ENCODE measurements at regions not wholly inside any gene's neighbourhood (a gene's known extent, or its start where the extent isn't known, plus 50 kb on each side); places are given as distances from the start of the nearest gene placed in this dataset.

DNA sequence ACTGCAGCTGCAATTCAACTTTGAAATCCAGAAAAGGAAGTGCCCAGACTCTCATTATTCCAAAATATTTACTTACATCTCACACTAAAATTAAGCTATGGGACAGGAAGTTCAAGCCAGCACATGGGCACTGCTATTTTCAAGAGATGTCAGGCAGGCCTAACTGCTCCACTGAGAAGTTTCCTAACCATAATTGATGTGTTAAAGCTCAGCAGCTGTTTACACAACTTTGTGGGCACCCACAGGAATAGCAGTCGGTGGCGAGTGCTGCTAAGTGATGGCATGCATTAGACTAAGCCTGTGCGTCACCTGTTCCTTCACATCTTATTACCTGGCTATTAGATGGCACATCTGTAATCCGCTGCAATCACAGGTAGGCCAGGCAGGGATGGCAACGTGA lies 303.3 kb upstream of the DAB1 start:
- H3K27ac Mint-ChIP-seq = no peak overlapping the region
- DNase-seq (no peak), ATAC-seq (no peak)
- H3K4me3 Mint-ChIP-seq = no peak overlapping the region
- H3K4me1 Mint-ChIP-seq (ENCODE audit: low read depth) = no peaks in the 10 kb centered on the region
- H3K9me3 Mint-ChIP-seq = no peaks in the 10 kb centered on the region
- TF ChIP-seq, protein P1, sequence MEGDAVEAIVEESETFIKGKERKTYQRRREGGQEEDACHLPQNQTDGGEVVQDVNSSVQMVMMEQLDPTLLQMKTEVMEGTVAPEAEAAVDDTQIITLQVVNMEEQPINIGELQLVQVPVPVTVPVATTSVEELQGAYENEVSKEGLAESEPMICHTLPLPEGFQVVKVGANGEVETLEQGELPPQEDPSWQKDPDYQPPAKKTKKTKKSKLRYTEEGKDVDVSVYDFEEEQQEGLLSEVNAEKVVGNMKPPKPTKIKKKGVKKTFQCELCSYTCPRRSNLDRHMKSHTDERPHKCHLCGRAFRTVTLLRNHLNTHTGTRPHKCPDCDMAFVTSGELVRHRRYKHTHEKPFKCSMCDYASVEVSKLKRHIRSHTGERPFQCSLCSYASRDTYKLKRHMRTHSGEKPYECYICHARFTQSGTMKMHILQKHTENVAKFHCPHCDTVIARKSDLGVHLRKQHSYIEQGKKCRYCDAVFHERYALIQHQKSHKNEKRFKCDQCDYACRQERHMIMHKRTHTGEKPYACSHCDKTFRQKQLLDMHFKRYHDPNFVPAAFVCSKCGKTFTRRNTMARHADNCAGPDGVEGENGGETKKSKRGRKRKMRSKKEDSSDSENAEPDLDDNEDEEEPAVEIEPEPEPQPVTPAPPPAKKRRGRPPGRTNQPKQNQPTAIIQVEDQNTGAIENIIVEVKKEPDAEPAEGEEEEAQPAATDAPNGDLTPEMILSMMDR (IDR thresholded peaks at IDR 0.05) = no peak
- POLR2A ChIA-PET = no interaction called here
- H3K36me3 Mint-ChIP-seq (ENCODE audit: low read depth) = no peaks in the 10 kb centered on the region
- CTCF ChIA-PET = no interaction called here
- intact Hi-C loops (cut with micrococcal nuclease) = no loop called here
- no peaks in the 10 kb centered on the region for H3K27me3 Mint-ChIP-seq

DNA sequence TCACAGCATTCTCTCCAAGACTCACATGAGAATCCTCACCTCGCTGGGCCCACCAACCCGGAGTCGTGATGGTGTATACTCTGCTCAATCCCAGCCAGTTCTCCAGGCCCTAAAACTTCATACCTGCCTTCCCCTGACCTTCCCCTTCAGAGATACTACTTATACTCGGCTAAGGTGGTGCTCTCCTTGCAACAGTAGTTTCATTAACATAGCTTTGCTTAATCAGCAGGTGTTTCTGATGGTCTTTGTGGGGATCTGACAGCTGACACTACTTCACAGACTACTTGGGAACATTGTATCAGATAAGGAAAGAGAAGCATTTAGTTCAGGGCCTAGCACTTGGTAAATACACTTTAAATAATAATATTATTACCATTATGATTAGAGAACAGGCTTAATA lies 301.5 kb upstream of the DAB1 start:
- H3K4me1 Mint-ChIP-seq (ENCODE audit: low read depth) = no peaks in the 10 kb centered on the region

DNA sequence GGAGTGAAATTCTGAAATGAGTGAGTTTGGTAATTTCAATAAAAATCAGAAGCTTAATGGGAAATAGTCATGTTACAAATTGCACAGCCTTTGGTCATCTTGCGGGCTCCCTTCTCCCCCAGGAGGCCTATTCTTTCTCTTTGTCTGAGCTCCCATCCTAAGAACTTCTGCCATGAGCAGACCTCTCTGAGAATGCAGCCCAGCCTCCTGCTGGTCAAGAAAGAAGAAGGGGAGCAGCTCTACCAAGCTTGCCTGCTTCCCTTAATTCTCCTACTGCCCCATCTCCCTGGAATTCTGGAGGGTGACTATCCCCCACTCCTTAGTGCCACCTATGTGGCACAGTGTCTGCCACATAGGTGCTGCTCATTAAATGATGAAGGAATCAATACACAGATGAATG lies 300.7 kb upstream of the DAB1 start:
- H3K9me3 Mint-ChIP-seq = no peaks in the 10 kb centered on the region
- H3K4me1 Mint-ChIP-seq (ENCODE audit: low read depth) = no peaks in the 10 kb centered on the region
- no peaks in the 10 kb centered on the region for H3K36me3 Mint-ChIP-seq (ENCODE audit: low read depth)
- H3K27me3 Mint-ChIP-seq = no peaks in the 10 kb centered on the region
- POLR2A ChIA-PET = no interaction called here
- intact Hi-C loops (cut with micrococcal nuclease) = no loop called here
- no peak for DNase-seq
- CTCF ChIA-PET = no interaction called here
- no peak overlapping the region for H3K27ac Mint-ChIP-seq
- ATAC-seq = no peak
- TF ChIP-seq, protein P1 (IDR thresholded peaks at IDR 0.05) = no peak
- no peak overlapping the region for H3K4me3 Mint-ChIP-seq

More for the DNA sequence above, 301.5 kb upstream of the DAB1 start:
- intact Hi-C loops (cut with micrococcal nuclease) = no loop called here
- CTCF ChIA-PET = no interaction called here
- ATAC-seq = no peak
- TF ChIP-seq, protein P1 (IDR thresholded peaks at IDR 0.05) = no peak
- Mint-ChIP-seq H3K27ac (no peak overlapping the region), H3K27me3 (no peaks in the 10 kb centered on the region), H3K36me3 (ENCODE audit: low read depth) (no peaks in the 10 kb centered on the region), H3K4me3 (no peak overlapping the region), H3K9me3 (no peaks in the 10 kb centered on the region)
- POLR2A ChIA-PET = no interaction called here
- DNase-seq = no peak

DNA sequence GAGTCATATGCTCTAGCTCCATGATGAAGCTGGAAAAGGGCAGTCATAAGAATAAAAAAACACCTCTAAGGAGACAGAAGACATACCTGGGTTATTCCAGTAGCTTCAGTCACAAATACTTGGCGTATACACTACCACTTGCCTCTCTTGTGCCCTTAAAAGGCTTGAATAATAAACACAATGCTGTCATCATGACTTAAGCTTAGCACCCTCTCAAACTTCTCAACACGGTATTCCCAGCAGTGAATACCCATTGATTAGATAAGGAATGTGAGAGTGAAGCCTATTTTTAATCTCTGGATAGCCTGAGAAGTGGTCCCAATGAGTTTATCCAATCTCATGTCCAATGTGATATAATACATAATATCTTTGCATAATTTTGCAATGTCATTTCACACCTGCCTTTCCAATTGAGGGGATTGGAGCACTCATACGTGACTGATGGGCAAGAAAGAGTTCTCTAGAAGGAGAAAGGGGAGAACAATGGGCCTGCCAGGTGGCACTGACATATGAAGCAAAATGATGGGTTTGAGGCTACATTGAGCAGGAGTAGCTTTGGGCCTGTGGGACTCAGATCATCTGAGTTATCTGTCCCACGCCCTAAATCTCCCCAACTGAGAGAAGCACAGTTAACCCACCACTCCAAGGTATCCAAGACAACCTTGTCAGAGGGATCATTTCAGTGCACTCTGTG lies 298.6 kb upstream of the DAB1 start:
- no peaks in the 10 kb centered on the region for H3K27me3 Mint-ChIP-seq
- no peak overlapping the region for H3K27ac Mint-ChIP-seq
- ChIA-PET POLR2A (no interaction called here), CTCF (no interaction called here)
- H3K4me3 Mint-ChIP-seq = no peak overlapping the region
- DNase-seq (no peak), ATAC-seq (no peak)
- no peaks in the 10 kb centered on the region for H3K9me3 Mint-ChIP-seq
- no peaks in the 10 kb centered on the region for H3K36me3 Mint-ChIP-seq (ENCODE audit: low read depth)
- H3K4me1 Mint-ChIP-seq (ENCODE audit: low read depth) = no peaks in the 10 kb centered on the region
- TF ChIP-seq, protein P1 (IDR thresholded peaks at IDR 0.05) = no peak
- intact Hi-C loops (cut with micrococcal nuclease) = no loop called here

DNA sequence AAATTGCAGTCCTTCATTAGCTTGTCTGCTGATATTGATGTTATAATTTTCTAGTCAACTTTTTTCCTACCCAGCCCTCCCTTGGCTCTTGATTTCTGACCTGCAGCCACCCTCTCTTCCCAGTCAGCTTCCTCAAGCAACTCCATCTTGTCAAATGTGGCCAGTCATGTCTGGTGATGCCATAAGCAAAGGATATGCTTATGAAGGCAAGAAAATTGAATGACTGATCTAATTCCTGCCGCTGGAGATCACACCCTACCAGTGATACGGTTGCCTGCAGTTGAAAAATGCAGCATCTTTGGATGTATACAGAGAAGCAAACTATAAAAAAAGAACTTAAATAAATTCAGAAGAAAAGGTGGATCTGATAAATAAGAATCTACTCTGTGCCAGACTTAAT lies 297.1 kb upstream of the DAB1 start:
- H3K4me1 Mint-ChIP-seq (ENCODE audit: low read depth) = no peaks in the 10 kb centered on the region

More for the DNA sequence above, 297.1 kb upstream of the DAB1 start:
- intact Hi-C loops (cut with micrococcal nuclease) = no loop called here
- H3K4me3 Mint-ChIP-seq = no peak overlapping the region
- CTCF ChIA-PET = no interaction called here
- DNase-seq = no peak
- H3K27ac Mint-ChIP-seq = no peak overlapping the region
- ATAC-seq = no peak
- H3K9me3 Mint-ChIP-seq = no peaks in the 10 kb centered on the region
- POLR2A ChIA-PET = no interaction called here
- TF ChIP-seq, protein P1 (IDR thresholded peaks at IDR 0.05) = no peak
- H3K27me3 Mint-ChIP-seq = no peaks in the 10 kb centered on the region
- no peaks in the 10 kb centered on the region for H3K36me3 Mint-ChIP-seq (ENCODE audit: low read depth)
